SH-SY5Y (cell line): ENCODE measurements at regions not wholly inside any gene's neighbourhood (a gene's known extent, or its start where the extent isn't known, plus 50 kb on each side); places are given as distances from the start of the nearest gene placed in this dataset.

Experiments used
- GATA2 ChIP-seq: IDR thresholded peaks from 2 replicates; pipeline ENCODE4 v1.6.1; 2011; ENCODE audit warnings: mild to moderate bottlenecking, low read depth, low read length
- GATA3 ChIP-seq: IDR thresholded peaks from 2 replicates; pipeline ENCODE4 v1.6.1; 2011; ENCODE audit warnings: low read depth, mild to moderate bottlenecking, low read length, moderate library complexity

GRCh38 chr16:62100651-62101050 is 64.4 kb upstream of the CDH8 start:
- TF ChIP-seq GATA2, result no peak
- no peak for TF ChIP-seq GATA3
